ENCODE measurements at regions not wholly inside any gene's neighbourhood (a gene's known extent, or its start where the extent isn't known, plus 50 kb on each side); places are given as distances from the start of the nearest gene placed in this dataset.
A peak's percentile ranks its signal among the peaks of the same experiment; 100 is the strongest.
"Not testable (repeated sequence)": the region's sequence is repeated elsewhere in the genome, so short reads cannot be mapped to it uniquely, and the experiment has no call there.

DNA sequence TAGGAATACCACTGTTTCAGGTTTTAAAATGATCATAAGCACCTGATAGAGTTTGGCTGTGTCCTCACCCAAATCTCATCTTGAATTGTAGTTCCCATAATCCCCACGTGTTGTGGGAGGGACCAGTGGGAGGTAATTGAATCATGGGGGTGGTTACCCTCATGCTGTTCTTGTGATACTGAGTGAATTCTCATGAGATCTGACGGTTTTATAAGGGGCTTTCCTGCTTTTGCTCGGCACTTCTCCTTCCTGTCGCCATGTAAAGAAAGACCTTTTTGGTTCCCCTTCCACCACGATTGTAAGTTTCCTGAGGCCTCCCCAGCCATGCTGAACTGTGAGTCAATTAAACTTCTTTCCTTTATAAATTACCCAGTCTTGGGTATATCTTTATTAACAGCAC, 69.7 kb upstream of the USPL1 start:
- H2AFZ ChIP-seq (ENCODE audit: low read depth); H3K27ac ChIP-seq (ENCODE audit: low read depth in 2 of 2, low read length in 1 of 2); H3K79me2 ChIP-seq (ENCODE audit: insufficient read depth); DNase-seq; H3K9me3 ChIP-seq; H3F3A ChIP-seq (replicated peaks; ENCODE audit: insufficient read depth); H3K36me3 ChIP-seq (replicated peaks in 1 of 2; ENCODE audit: control insufficient read depth in 1 of 2, insufficient read depth in 2 of 2, low read length in 1 of 2); H3K4me2 ChIP-seq; CTCF ChIA-PET; POLR2A ChIA-PET; H4K20me1 ChIP-seq (ENCODE audit: insufficient read depth); H3K4me3 ChIP-seq (ENCODE audit: low read depth in 2 of 2, low read length in 1 of 2); H3K4me1 ChIP-seq (ENCODE audit: control insufficient read depth in 1 of 2, insufficient read depth in 2 of 2, low read depth in 1 of 2, low read length in 1 of 2); H3K27me3 ChIP-seq (ENCODE audit: insufficient read depth); H3K9me2 ChIP-seq; H3K9ac ChIP-seq: not testable (repeated sequence)
- 89% methylated on average over 5 of the region's 5 CpGs for WGBS (ENCODE audit: low lambda C conversion rate)

- H3K9me2 ChIP-seq: no peaks in the 10 kb centered on the region
- DNase-seq: peak; percentile 21
- no peak overlapping the region for H2AFZ ChIP-seq (ENCODE audit: low read depth)
- H3K9me3 ChIP-seq: no peaks in the 10 kb centered on the region
- POLR2A ChIA-PET: interaction anchor here (0.5 kb wide), 1 partner anchor 390 kb away, joined by 3 read pairs; no protein-coding TSS in a partner anchor
- no peaks in the 10 kb centered on the region for H4K20me1 ChIP-seq (ENCODE audit: insufficient read depth)
- H3K27me3 ChIP-seq (ENCODE audit: insufficient read depth): no peaks in the 10 kb centered on the region
- WGBS (ENCODE audit: low lambda C conversion rate): 88% methylated on average over 2 of the region's 2 CpGs
- H3K27ac ChIP-seq (ENCODE audit: low read depth in 2 of 2, low read length in 1 of 2): no peak overlapping the region
- H3F3A ChIP-seq (replicated peaks; ENCODE audit: insufficient read depth): no peaks in the 10 kb centered on the region
- TF ChIP-seq RXRA (IDR thresholded peaks at IDR 0.05; ENCODE audit: borderline replicate concordance, low read depth) (no peak), RAD21 (IDR thresholded peaks at IDR 0.05; ENCODE audit: low read length) (peak; percentile 67), SMC3 (IDR thresholded peaks at IDR 0.05; ENCODE audit: low read depth, low read length) (peak; percentile 45), MEF2A (IDR thresholded peaks at IDR 0.05; ENCODE audit: borderline replicate concordance, low read depth) (no peak), CTCF (IDR thresholded peaks at IDR 0.05) (peak; percentile 52), TAF1 (IDR thresholded peaks at IDR 0.05; ENCODE audit: borderline replicate concordance, low read depth, low read length) (no peak), FOXM1 (IDR thresholded peaks at IDR 0.05; ENCODE audit: low read depth) (no peak)
- no peak overlapping the region for H3K4me3 ChIP-seq (ENCODE audit: low read depth in 2 of 2, low read length in 1 of 2)
- CTCF ChIA-PET: interaction anchor here (0.5 to 0.9 kb wide), 3 partner anchors 13 to 631 kb away, joined by 3 read pairs; no protein-coding TSS in a partner anchor
- H3K4me1 ChIP-seq (ENCODE audit: control insufficient read depth in 1 of 2, insufficient read depth in 2 of 2, low read depth in 1 of 2, low read length in 1 of 2): no peaks in the 10 kb centered on the region
- H3K9ac ChIP-seq: no peak overlapping the region
- H3K4me2 ChIP-seq: no peak overlapping the region
- H3K79me2 ChIP-seq (ENCODE audit: insufficient read depth): no peaks in the 10 kb centered on the region
- H3K36me3 ChIP-seq (replicated peaks in 1 of 2; ENCODE audit: control insufficient read depth in 1 of 2, insufficient read depth in 2 of 2, low read length in 1 of 2): no peaks in the 10 kb centered on the region
Observed at GRCh38 chr13:30551189-30551588, 66.5 kb upstream of the USPL1 start.

- no peaks in the 10 kb centered on the region for H4K20me1 ChIP-seq (ENCODE audit: insufficient read depth)
- no peak for TF ChIP-seq SMC3 (IDR thresholded peaks at IDR 0.05; ENCODE audit: low read depth, low read length)
- no peaks in the 10 kb centered on the region for H3K4me1 ChIP-seq (ENCODE audit: control insufficient read depth in 1 of 2, insufficient read depth in 2 of 2, low read depth in 1 of 2, low read length in 1 of 2)
- H3K4me3 ChIP-seq (ENCODE audit: low read depth in 2 of 2, low read length in 1 of 2): no peak overlapping the region
- POLR2A ChIA-PET: no interaction called here
- H3K9me2 ChIP-seq: no peaks in the 10 kb centered on the region
- no peaks in the 10 kb centered on the region for H3K36me3 ChIP-seq (replicated peaks in 1 of 2; ENCODE audit: control insufficient read depth in 1 of 2, insufficient read depth in 2 of 2, low read length in 1 of 2)
- 63% methylated on average over 4 of the region's 4 CpGs for WGBS (ENCODE audit: low lambda C conversion rate)
- no peak for DNase-seq
- no peaks in the 10 kb centered on the region for H3K79me2 ChIP-seq (ENCODE audit: insufficient read depth)
- H2AFZ ChIP-seq (ENCODE audit: low read depth): no peak overlapping the region
- CTCF ChIA-PET: no interaction called here
- H3K27ac ChIP-seq (ENCODE audit: low read depth in 2 of 2, low read length in 1 of 2): no peak overlapping the region
- H3K9me3 ChIP-seq: no peaks in the 10 kb centered on the region
- no peak overlapping the region for H3K4me2 ChIP-seq
- no peaks in the 10 kb centered on the region for H3K27me3 ChIP-seq (ENCODE audit: insufficient read depth)
- H3K9ac ChIP-seq: no peak overlapping the region
- no peaks in the 10 kb centered on the region for H3F3A ChIP-seq (replicated peaks; ENCODE audit: insufficient read depth)
Observed at GRCh38 chr13:30552567-30552966, 65.2 kb upstream of the USPL1 start.
